ENCODE measurements at regions not wholly inside any gene's neighbourhood (a gene's known extent, or its start where the extent isn't known, plus 50 kb on each side); places are given as distances from the start of the nearest gene placed in this dataset.

GRCh38 chr13:44058624-44059215 is 179.0 kb downstream of the LACC1 start:
- TF ChIP-seq CTCF (conservative IDR thresholded peaks at IDR 0.05 in 1 of 2, IDR thresholded peaks at IDR 0.05 in 1 of 2; ENCODE audit: low read depth in 1 of 2, low read length in 2 of 2) (no peak), EZH2 (IDR thresholded peaks at IDR 0.05; ENCODE audit: low read length, missing control alignments) (no peak)

Data from fibroblast of lung (primary cell).